Ovary (tissue), 7 donors: ENCODE measurements at regions not wholly inside any gene's neighbourhood (a gene's known extent, or its start where the extent isn't known, plus 50 kb on each side); places are given as distances from the start of the nearest gene placed in this dataset.

ENCODE experiments used
- DNase-seq, 5 donors: peaks; one replicate each; pipeline ENCODE4 v3.0.0-alpha.2; 2019 to 2020
- H3K27ac ChIP-seq, 2 donors: fragments of 200-600 bp; one replicate each; pipeline versions ENCODE4 v1.5.1 to v1.8.0; 2019 to 2022
- H3K27me3 ChIP-seq: fragments of 200-600 bp; one replicate; pipeline ENCODE4 v1.8.0; 2022
- H3K36me3 ChIP-seq: fragments of 200-600 bp; sonication (generic); one replicate; pipeline ENCODE4 v1.5.1; 2019
- H3K4me1 ChIP-seq: one replicate; pipeline ENCODE4 v1.8.1; 2013; ENCODE audit warnings: mild to moderate bottlenecking, moderate library complexity; ENCODE audit not compliant: insufficient read depth
- H3K4me3 ChIP-seq: fragments of 200-600 bp; sonication (generic); one replicate; pipeline ENCODE4 v1.5.1; 2017
- H3K9me3 ChIP-seq, 2 donors: fragments of 200-600 bp in 1 of 2; sonication (generic) in 1 of 2; one replicate each; pipeline versions ENCODE4 v1.5.1 to v1.8.1; 2013 to 2019; ENCODE audit warnings: mild to moderate bottlenecking in 1 of 2, moderate library complexity in 1 of 2
- EP300 ChIP-seq: sonication (generic); formaldehyde crosslinking; IDR thresholded peaks from one replicate; pipeline ENCODE4 v1.6.1; 2017; ENCODE audit warnings: antibody characterized with exemption
- POLR2A ChIP-seq: fragments of 450-650 bp; IDR thresholded peaks from one replicate; pipeline ENCODE4 v1.6.1; 2017; ENCODE audit warnings: antibody characterized with exemption, mild to moderate bottlenecking, moderate library complexity
- WGBS, 3 donors: extraction: QIAGEN DNeasy Blood & Tissue Kit in 1 of 3; methylation state at CpG; one replicate each; pipeline versions ENCODE4 v1.1.5 to v1.1.7; 2013 to 2017; 5-methylcytosine and 5-hydroxymethylcytosine counted together
- intact Hi-C, 4 donors: fragments of 100-400 bp; cut with DNase I; formaldehyde crosslinking; loops; one replicate each; pipeline versions ENCODE4 v1.11.0 to v1.15.1; 2022 to 2023
- TF ChIP-seq, protein P1 (sequence below), 3 donors: fragments of 450-650 bp in 2 of 3; fragments of 200-600 bp in 1 of 3; IDR thresholded peaks; one replicate each; pipeline versions ENCODE4 v1.5.1 to v1.8.0; 2016 to 2022; ENCODE audit warnings: antibody characterized with exemption in 3 of 3, mild to moderate bottlenecking in 1 of 3
- donor health status: DM: no; HTN: no; CAD: no; lungs with moderate emphysema.
- donor health status: DM: no; HTN: no; CAD: no.
- donor health status: Bipolar disorder and iron deficiency.
- donor health status: DM: no; HTN: no; CAD: no.
- donor health status: DM: yes; HTN: yes; CAD: no.

DNA sequence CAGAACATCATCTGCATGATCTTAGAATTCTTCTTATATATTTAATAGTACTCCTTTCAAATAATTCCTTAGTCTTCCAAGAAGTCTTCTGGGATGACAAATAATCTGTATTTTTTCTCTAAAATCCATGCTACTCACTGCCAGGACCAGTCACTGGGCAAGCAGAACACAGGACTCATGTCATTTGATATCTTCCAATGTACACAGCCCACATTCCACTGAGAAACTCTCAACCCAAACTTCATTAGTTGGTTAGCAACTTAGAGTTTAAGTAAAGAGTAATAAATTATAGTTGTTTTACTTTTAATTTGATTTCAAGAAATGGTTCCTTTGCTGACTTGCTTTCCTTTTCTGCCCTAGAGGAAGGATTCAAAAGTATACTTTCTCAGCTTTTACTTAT, 317.0 kb downstream of the VGLL3 start:
- Histone ChIP-seq H3K4me3 (no peak overlapping the region), H3K9me3 (no peaks in the 10 kb centered on the region), H3K36me3 (no peaks in the 10 kb centered on the region), H3K27me3 (no peaks in the 10 kb centered on the region), H3K27ac (no peak overlapping the region), H3K4me1 (no peaks in the 10 kb centered on the region)
- no peak for DNase-seq
- no peak for TF ChIP-seq POLR2A
- TF ChIP-seq, protein P1, sequence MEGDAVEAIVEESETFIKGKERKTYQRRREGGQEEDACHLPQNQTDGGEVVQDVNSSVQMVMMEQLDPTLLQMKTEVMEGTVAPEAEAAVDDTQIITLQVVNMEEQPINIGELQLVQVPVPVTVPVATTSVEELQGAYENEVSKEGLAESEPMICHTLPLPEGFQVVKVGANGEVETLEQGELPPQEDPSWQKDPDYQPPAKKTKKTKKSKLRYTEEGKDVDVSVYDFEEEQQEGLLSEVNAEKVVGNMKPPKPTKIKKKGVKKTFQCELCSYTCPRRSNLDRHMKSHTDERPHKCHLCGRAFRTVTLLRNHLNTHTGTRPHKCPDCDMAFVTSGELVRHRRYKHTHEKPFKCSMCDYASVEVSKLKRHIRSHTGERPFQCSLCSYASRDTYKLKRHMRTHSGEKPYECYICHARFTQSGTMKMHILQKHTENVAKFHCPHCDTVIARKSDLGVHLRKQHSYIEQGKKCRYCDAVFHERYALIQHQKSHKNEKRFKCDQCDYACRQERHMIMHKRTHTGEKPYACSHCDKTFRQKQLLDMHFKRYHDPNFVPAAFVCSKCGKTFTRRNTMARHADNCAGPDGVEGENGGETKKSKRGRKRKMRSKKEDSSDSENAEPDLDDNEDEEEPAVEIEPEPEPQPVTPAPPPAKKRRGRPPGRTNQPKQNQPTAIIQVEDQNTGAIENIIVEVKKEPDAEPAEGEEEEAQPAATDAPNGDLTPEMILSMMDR (IDR thresholded peaks at IDR 0.05): no peak
- TF ChIP-seq EP300: no peak
- intact Hi-C loops: no loop called here

GRCh38 chr3:86661817-86662216, 329.1 kb downstream of the VGLL3 start:
- H3K4me3 ChIP-seq: no peak overlapping the region
- DNase-seq: no peak
- H3K27me3 ChIP-seq: no peaks in the 10 kb centered on the region
- no peaks in the 10 kb centered on the region for H3K36me3 ChIP-seq
- intact Hi-C loops: no loop called here
- WGBS, 3 donors: 75 to 77% (median 75%) methylated on average over 2 of the region's 2 CpGs
- H3K9me3 ChIP-seq: no peaks in the 10 kb centered on the region
- H3K27ac ChIP-seq: no peak overlapping the region
- no peak for TF ChIP-seq POLR2A
- TF ChIP-seq, protein P1 (IDR thresholded peaks at IDR 0.05): no peak
- TF ChIP-seq EP300: no peak
- H3K4me1 ChIP-seq: no peaks in the 10 kb centered on the region

GRCh38 chr3:86658876-86659275, 332.1 kb downstream of the VGLL3 start:
- DNase-seq: no peak
- no peak overlapping the region for H3K27ac ChIP-seq
- H3K4me1 ChIP-seq: no peaks in the 10 kb centered on the region
- no peaks in the 10 kb centered on the region for H3K9me3 ChIP-seq
- H3K4me3 ChIP-seq: no peak overlapping the region
- H3K27me3 ChIP-seq: no peaks in the 10 kb centered on the region
- H3K36me3 ChIP-seq: no peaks in the 10 kb centered on the region
- 43 to 67% (median 50%) methylated on average over 1 of the region's 1 CpG for WGBS, 3 donors
- intact Hi-C loops: no loop called here
- TF ChIP-seq, protein P1 (IDR thresholded peaks at IDR 0.05): no peak
- TF ChIP-seq EP300: no peak

- no peaks in the 10 kb centered on the region for H3K4me1 ChIP-seq
- no peak for TF ChIP-seq POLR2A
- TF ChIP-seq, protein P1 (IDR thresholded peaks at IDR 0.05): no peak
- TF ChIP-seq EP300: no peak
- H3K27ac ChIP-seq: no peak overlapping the region
- intact Hi-C loops: no loop called here
- 73 to 82% (median 79%) methylated on average over 6 of the region's 6 CpGs for WGBS, 3 donors
- no peaks in the 10 kb centered on the region for H3K9me3 ChIP-seq
- H3K36me3 ChIP-seq: no peaks in the 10 kb centered on the region
- no peaks in the 10 kb centered on the region for H3K27me3 ChIP-seq
- no peak overlapping the region for H3K4me3 ChIP-seq
- no peak for DNase-seq
Measured at GRCh38 chr3:86654806-86655460, 336.0 kb downstream of the VGLL3 start.
